HEK293 (cell line): ENCODE measurements at regions not wholly inside any gene's neighbourhood (a gene's known extent, or its start where the extent isn't known, plus 50 kb on each side); places are given as distances from the start of the nearest gene placed in this dataset.

ENCODE experiments used
- CTCF ChIA-PET: fragments of 350-600 bp; formaldehyde crosslinking; extraction: SDS; loops from one replicate; lab custom pipeline; 2021; ENCODE audit warnings: antibody characterized with exemption; lab: Yijun Ruan, JAX
- POLR2A ChIA-PET: fragments of 300-600 bp; formaldehyde crosslinking; extraction: SDS; loops from one replicate; lab custom pipeline; 2020; ENCODE audit warnings: antibody characterized with exemption, inconsistent platforms; lab: Yijun Ruan, JAX
- H3K27ac ChIP-seq: fragments of 200-500 bp; sonication (Bioruptor generic); 2 replicates; pipeline ENCODE4 v1.5.1; 2014; ENCODE audit warnings: low read depth, low read length, control low read depth, inconsistent platforms; ENCODE audit errors: extremely low read depth
- H3K36me3 ChIP-seq, 2 experiments: fragments of 200-500 bp in 1 of 2; sonication (Bioruptor generic) in 1 of 2; 1 replicate in 1 of 2; 2 replicates in 1 of 2; pipeline ENCODE4 v1.5.1; 2014 to 2017; ENCODE audit warnings: inconsistent platforms in 2 of 2, low read length in 2 of 2; ENCODE audit not compliant: control insufficient read depth in 2 of 2, insufficient read depth in 1 of 2
- H3K4me1 ChIP-seq: fragments of 200-500 bp; sonication (Bioruptor generic); 2 replicates; pipeline ENCODE4 v1.5.1; 2014; ENCODE audit warnings: mild to moderate bottlenecking, low read length, inconsistent platforms; ENCODE audit not compliant: control insufficient read depth, insufficient read depth
- H3K4me3 ChIP-seq: 2 replicates; pipeline ENCODE4 v1.5.1; 2011; ENCODE audit warnings: low read depth, mild to moderate bottlenecking, control low read depth, low read length, moderate library complexity
- H3K9me3 ChIP-seq: fragments of 200-500 bp; sonication (Bioruptor generic); 2 replicates; pipeline ENCODE4 v1.5.1; 2014; ENCODE audit warnings: low read depth, low read length, inconsistent platforms; ENCODE audit not compliant: control insufficient read depth, insufficient read depth
- EGR2 ChIP-seq: fragments of 450-650 bp; formaldehyde crosslinking; IDR thresholded peaks from 2 replicates; pipeline ENCODE4 v1.5.1; 2016; ENCODE audit warnings: low read depth, missing biosample characterization, missing genetic modification characterization
- HOXA7 ChIP-seq: sonication (generic); formaldehyde crosslinking; IDR thresholded peaks from 2 replicates; pipeline ENCODE4 v1.8.1; 2022; ENCODE audit warnings: missing genetic modification reagents, borderline replicate concordance
- HOXD13 ChIP-seq: sonication (generic); formaldehyde crosslinking; IDR thresholded peaks from 2 replicates; pipeline ENCODE4 v1.8.0; 2022; ENCODE audit warnings: missing genetic modification reagents, borderline replicate concordance
- KLF8 ChIP-seq: fragments of 450-650 bp; formaldehyde crosslinking; IDR thresholded peaks from 2 replicates; pipeline ENCODE4 v1.5.1; 2016; ENCODE audit warnings: missing biosample characterization, missing genetic modification characterization
- MEIS1 ChIP-seq: sonication (generic); formaldehyde crosslinking; IDR thresholded peaks from 2 replicates; pipeline ENCODE4 v1.8.1; 2022; ENCODE audit warnings: missing genetic modification reagents, mild to moderate bottlenecking, borderline replicate concordance
- PRDM1 ChIP-seq: fragments of 450-650 bp; formaldehyde crosslinking; IDR thresholded peaks from 2 replicates; pipeline ENCODE4; 2016; ENCODE audit warnings: missing biosample characterization, missing genetic modification characterization
- RBAK ChIP-seq: fragments of 450-650 bp; formaldehyde crosslinking; IDR thresholded peaks from 2 replicates; pipeline ENCODE4 v1.5.1; 2016; ENCODE audit warnings: missing biosample characterization, missing genetic modification characterization
- ZNF211 ChIP-seq: fragments of 450-650 bp; formaldehyde crosslinking; IDR thresholded peaks from 2 replicates; pipeline ENCODE4 v1.5.1; 2016; ENCODE audit warnings: low read depth, missing biosample characterization, missing genetic modification characterization
- ZNF23 ChIP-seq: fragments of 450-650 bp; formaldehyde crosslinking; IDR thresholded peaks from 2 replicates; pipeline ENCODE4 v1.5.1; 2016; ENCODE audit warnings: missing biosample characterization, missing genetic modification characterization, borderline replicate concordance
- ZNF37A ChIP-seq: fragments of 450-650 bp; IDR thresholded peaks from 2 replicates; pipeline ENCODE4 v1.5.1; 2018; ENCODE audit warnings: missing biosample characterization, missing genetic modification characterization
- ZNF514 ChIP-seq: fragments of 450-650 bp; formaldehyde crosslinking; IDR thresholded peaks from 2 replicates; pipeline ENCODE4 v1.5.1; 2016; ENCODE audit warnings: missing biosample characterization, missing genetic modification characterization
- ZNF792 ChIP-seq: fragments of 450-650 bp; formaldehyde crosslinking; IDR thresholded peaks from 2 replicates; pipeline ENCODE4 v1.5.1; 2016; ENCODE audit warnings: missing biosample characterization, missing genetic modification characterization
- TF ChIP-seq, protein P1 (sequence below): fragments of 450-650 bp; formaldehyde crosslinking; IDR thresholded peaks from 2 replicates; pipeline ENCODE4 v1.5.1; 2016; ENCODE audit warnings: missing biosample characterization, missing genetic modification characterization, low read depth
- TF ChIP-seq, protein P2 (sequence below): fragments of 450-650 bp; formaldehyde crosslinking; IDR thresholded peaks from 2 replicates; pipeline ENCODE4 v1.5.1; 2016; ENCODE audit warnings: missing biosample characterization, missing genetic modification characterization
- TF ChIP-seq, protein P3 (sequence below): fragments of 450-650 bp; formaldehyde crosslinking; IDR thresholded peaks from 2 replicates; pipeline ENCODE4 v1.5.1; 2016; ENCODE audit warnings: missing biosample characterization, missing genetic modification characterization
- TF ChIP-seq, protein P4 (sequence below): fragments of 450-650 bp; formaldehyde crosslinking; IDR thresholded peaks from 2 replicates; pipeline ENCODE4 v1.5.1; 2017; ENCODE audit warnings: missing biosample characterization, missing genetic modification characterization
- TF ChIP-seq, protein P5 (sequence below): fragments of 450-650 bp; formaldehyde crosslinking; IDR thresholded peaks from 2 replicates; pipeline ENCODE4 v1.5.1; 2016; ENCODE audit warnings: missing biosample characterization, missing genetic modification characterization
- TF ChIP-seq, protein P6 (sequence below): fragments of 450-650 bp; formaldehyde crosslinking; IDR thresholded peaks from 2 replicates; pipeline ENCODE4; 2016; ENCODE audit warnings: missing biosample characterization, missing genetic modification characterization
- TF ChIP-seq, protein P7 (sequence below): fragments of 450-650 bp; formaldehyde crosslinking; IDR thresholded peaks from 2 replicates; pipeline ENCODE4 v1.5.1; 2016; ENCODE audit warnings: missing biosample characterization, missing genetic modification characterization

DNA sequence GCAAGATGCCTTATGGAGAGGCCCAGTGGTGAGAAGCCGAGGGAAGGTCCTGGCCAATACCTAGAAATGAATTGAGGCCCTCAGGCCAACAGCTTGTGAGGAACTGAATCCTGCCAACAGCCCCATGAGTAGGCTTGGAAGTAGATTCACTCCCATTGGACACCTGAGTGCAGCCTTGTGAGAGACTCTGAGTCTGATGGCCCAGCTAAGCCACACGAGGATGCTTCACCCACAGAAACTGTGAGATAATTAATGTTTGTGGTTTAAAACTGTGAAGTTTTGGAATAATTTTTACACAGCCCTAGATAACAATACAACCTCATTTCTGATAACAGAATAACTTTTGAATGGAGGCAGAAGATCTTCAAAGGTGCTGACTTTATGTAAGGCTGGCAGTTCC, 65.9 kb upstream of the DAP start:
- Histone ChIP-seq H3K4me3 (no peak overlapping the region), H3K27ac (no peak overlapping the region), H3K36me3 (no peaks in the 10 kb centered on the region), H3K4me1 (no peaks in the 10 kb centered on the region), H3K9me3 (no peaks in the 10 kb centered on the region)
- ChIA-PET CTCF (interaction anchor here (0.6 to 4.2 kb wide), 7 partner anchors 9 to 132 kb away, joined by 3 to 23 read pairs (median 5); no protein-coding TSS in a partner anchor), POLR2A (no interaction called here)
- TF ChIP-seq ZNF23 (tag by site-specific recombination) (no peak), KLF8 (no peak), ZNF514 (tag by site-specific recombination) (no peak), MEIS1 (CRISPR knock-in tag) (no peak)
- TF ChIP-seq, protein P1, sequence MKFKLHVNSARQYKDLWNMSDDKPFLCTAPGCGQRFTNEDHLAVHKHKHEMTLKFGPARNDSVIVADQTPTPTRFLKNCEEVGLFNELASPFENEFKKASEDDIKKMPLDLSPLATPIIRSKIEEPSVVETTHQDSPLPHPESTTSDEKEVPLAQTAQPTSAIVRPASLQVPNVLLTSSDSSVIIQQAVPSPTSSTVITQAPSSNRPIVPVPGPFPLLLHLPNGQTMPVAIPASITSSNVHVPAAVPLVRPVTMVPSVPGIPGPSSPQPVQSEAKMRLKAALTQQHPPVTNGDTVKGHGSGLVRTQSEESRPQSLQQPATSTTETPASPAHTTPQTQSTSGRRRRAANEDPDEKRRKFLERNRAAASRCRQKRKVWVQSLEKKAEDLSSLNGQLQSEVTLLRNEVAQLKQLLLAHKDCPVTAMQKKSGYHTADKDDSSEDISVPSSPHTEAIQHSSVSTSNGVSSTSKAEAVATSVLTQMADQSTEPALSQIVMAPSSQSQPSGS: no peak
- TF ChIP-seq, protein P2, sequence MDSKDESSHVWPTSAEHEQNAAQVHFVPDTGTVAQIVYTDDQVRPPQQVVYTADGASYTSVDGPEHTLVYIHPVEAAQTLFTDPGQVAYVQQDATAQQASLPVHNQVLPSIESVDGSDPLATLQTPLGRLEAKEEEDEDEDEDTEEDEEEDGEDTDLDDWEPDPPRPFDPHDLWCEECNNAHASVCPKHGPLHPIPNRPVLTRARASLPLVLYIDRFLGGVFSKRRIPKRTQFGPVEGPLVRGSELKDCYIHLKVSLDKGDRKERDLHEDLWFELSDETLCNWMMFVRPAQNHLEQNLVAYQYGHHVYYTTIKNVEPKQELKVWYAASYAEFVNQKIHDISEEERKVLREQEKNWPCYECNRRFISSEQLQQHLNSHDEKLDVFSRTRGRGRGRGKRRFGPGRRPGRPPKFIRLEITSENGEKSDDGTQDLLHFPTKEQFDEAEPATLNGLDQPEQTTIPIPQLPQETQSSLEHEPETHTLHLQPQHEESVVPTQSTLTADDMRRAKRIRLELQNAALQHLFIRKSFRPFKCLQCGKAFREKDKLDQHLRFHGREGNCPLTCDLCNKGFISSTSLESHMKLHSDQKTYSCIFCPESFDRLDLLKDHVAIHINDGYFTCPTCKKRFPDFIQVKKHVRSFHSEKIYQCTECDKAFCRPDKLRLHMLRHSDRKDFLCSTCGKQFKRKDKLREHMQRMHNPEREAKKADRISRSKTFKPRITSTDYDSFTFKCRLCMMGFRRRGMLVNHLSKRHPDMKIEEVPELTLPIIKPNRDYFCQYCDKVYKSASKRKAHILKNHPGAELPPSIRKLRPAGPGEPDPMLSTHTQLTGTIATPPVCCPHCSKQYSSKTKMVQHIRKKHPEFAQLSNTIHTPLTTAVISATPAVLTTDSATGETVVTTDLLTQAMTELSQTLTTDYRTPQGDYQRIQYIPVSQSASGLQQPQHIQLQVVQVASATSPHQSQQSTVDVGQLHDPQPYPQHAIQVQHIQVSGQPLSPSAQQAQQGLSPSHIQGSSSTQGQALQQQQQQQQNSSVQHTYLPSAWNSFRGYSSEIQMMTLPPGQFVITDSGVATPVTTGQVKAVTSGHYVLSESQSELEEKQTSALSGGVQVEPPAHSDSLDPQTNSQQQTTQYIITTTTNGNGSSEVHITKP (tag by site-specific recombination): no peak

DNA sequence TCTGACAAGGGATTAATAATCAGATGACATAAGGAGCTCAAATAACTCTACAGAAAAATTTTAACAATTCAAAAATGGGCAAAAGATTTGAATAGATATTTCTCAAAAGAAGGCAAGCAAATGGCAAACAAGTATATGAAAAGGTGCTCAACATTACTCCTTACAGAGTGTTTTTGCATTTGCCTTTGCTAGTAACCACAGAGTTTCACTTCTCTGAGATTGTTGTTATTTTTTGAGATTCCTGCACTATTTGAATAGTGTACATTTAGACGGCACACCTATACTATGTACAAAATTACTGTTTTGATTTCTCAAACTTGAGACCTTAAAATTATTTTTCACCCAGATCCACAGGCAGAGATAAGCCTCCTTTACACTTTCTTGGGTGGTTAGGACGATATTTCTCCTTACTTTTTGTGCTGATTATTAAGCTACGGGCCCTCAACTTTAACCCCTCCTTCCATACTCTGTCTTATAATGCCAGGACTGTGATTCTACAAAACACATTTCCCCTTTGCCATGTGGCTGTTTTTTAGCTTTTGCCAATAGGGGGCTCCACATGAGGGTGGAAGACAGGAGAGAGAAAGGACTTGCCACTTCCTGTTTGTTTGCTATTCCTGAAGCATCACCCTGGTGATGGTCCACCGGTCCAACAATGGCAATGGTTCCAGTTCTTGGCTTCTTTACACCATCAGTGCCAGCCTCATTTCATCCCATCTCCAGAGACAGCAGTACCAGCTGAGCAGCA, 65.0 kb upstream of the DAP start:
- ChIA-PET CTCF (interaction anchor here (0.7 to 4.2 kb wide), 10 partner anchors 8 to 1984 kb away, joined by 3 to 23 read pairs (median 4); no protein-coding TSS in a partner anchor), POLR2A (no interaction called here)
- TF ChIP-seq HOXA7: no peak
- no peak for TF ChIP-seq RBAK
- no peak for TF ChIP-seq EGR2 (tag by site-specific recombination)
- TF ChIP-seq, protein P3, sequence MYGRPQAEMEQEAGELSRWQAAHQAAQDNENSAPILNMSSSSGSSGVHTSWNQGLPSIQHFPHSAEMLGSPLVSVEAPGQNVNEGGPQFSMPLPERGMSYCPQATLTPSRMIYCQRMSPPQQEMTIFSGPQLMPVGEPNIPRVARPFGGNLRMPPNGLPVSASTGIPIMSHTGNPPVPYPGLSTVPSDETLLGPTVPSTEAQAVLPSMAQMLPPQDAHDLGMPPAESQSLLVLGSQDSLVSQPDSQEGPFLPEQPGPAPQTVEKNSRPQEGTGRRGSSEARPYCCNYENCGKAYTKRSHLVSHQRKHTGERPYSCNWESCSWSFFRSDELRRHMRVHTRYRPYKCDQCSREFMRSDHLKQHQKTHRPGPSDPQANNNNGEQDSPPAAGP (tag by site-specific recombination): no peak
- TF ChIP-seq, all 188 proteins: peak for 0
- no peak overlapping the region for H3K27ac ChIP-seq
- no peaks in the 10 kb centered on the region for H3K4me1 ChIP-seq
- no peak overlapping the region for H3K4me3 ChIP-seq
- H3K9me3 ChIP-seq: no peaks in the 10 kb centered on the region
- no peaks in the 10 kb centered on the region for H3K36me3 ChIP-seq

DNA sequence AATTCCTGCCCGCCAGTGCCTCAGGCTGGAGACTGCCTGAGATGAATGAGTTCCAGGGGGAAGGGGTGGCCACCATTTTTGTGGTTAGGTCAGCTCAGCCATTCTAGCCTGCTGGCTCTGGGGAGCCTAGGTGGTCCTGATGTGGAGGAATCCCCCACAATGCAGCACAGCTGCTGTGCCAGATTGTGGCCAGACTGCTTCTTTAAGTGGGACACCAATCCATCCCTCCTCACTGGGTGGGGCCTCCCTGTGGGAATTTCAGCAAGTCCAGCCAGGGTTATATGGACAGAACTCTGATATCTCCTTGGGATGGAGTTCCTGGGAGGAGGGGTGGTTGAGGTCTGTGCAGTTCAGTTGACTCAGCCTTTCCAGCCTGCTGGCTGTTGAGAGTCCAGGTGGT, 51.2 kb upstream of the DAP start:
- Histone ChIP-seq H3K4me3 (no peak overlapping the region), H3K4me1 (no peaks in the 10 kb centered on the region), H3K36me3 (no peaks in the 10 kb centered on the region), H3K27ac (no peak overlapping the region), H3K9me3 (no peaks in the 10 kb centered on the region)
- ChIA-PET POLR2A (no interaction called here), CTCF (no interaction called here)
- TF ChIP-seq, protein P4, sequence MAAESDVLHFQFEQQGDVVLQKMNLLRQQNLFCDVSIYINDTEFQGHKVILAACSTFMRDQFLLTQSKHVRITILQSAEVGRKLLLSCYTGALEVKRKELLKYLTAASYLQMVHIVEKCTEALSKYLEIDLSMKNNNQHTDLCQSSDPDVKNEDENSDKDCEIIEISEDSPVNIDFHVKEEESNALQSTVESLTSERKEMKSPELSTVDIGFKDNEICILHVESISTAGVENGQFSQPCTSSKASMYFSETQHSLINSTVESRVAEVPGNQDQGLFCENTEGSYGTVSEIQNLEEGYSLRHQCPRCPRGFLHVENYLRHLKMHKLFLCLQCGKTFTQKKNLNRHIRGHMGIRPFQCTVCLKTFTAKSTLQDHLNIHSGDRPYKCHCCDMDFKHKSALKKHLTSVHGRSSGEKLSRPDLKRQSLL (tag by site-specific recombination): no peak
- TF ChIP-seq ZNF792 (tag by site-specific recombination) (no peak), ZNF211 (tag by site-specific recombination) (no peak), ZNF37A (no peak), HOXD13 (no peak), PRDM1 (tag by site-specific recombination) (no peak)
- TF ChIP-seq, protein P5, sequence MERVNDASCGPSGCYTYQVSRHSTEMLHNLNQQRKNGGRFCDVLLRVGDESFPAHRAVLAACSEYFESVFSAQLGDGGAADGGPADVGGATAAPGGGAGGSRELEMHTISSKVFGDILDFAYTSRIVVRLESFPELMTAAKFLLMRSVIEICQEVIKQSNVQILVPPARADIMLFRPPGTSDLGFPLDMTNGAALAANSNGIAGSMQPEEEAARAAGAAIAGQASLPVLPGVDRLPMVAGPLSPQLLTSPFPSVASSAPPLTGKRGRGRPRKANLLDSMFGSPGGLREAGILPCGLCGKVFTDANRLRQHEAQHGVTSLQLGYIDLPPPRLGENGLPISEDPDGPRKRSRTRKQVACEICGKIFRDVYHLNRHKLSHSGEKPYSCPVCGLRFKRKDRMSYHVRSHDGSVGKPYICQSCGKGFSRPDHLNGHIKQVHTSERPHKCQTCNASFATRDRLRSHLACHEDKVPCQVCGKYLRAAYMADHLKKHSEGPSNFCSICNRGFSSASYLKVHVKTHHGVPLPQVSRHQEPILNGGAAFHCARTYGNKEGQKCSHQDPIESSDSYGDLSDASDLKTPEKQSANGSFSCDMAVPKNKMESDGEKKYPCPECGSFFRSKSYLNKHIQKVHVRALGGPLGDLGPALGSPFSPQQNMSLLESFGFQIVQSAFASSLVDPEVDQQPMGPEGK: no peak
- TF ChIP-seq, protein P6, sequence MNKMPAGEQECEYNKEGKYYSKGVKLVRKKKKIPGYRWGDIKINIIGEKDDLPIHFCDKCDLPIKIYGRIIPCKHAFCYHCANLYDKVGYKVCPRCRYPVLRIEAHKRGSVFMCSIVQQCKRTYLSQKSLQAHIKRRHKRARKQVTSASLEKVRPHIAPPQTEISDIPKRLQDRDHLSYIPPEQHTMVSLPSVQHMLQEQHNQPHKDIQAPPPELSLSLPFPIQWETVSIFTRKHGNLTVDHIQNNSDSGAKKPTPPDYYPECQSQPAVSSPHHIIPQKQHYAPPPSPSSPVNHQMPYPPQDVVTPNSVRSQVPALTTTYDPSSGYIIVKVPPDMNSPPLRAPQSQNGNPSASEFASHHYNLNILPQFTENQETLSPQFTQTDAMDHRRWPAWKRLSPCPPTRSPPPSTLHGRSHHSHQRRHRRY: no peak
- TF ChIP-seq, protein P7, sequence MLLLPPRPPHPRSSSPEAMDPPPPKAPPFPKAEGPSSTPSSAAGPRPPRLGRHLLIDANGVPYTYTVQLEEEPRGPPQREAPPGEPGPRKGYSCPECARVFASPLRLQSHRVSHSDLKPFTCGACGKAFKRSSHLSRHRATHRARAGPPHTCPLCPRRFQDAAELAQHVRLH (tag by site-specific recombination): no peak
- TF ChIP-seq, all 188 proteins: peak for 0
